ENCODE measurements at regions not wholly inside any gene's neighbourhood (a gene's known extent, or its start where the extent isn't known, plus 50 kb on each side); places are given as distances from the start of the nearest gene placed in this dataset.

- CTCF ChIA-PET: no interaction called here
- no TSS peak for BruUV-seq (replicated peaks)
Measured at GRCh38 chr12:113735131-113735530, 231.0 kb downstream of the RBM19 start.

GRCh38 chr12:113734503-113734902 lies 231.6 kb downstream of the RBM19 start:
- H3K27ac ChIP-seq (ENCODE audit: low read depth, low read length, poor library complexity, severe bottlenecking): no peak overlapping the region
- no TSS peak for BruUV-seq (replicated peaks)
- DNase-seq (ENCODE audit: low spot score): no peak
- CTCF ChIA-PET: no interaction called here
- TF ChIP-seq CTCF (conservative IDR thresholded peaks at IDR 0.05; ENCODE audit: low read depth, low read length) (no peak), EZH2 (IDR thresholded peaks at IDR 0.05; ENCODE audit: borderline replicate concordance, low read depth, low read length, poor library complexity, severe bottlenecking) (no peak)
- H3K36me3 ChIP-seq (ENCODE audit: insufficient read depth, low read length, poor library complexity, severe bottlenecking): no peaks in the 10 kb centered on the region
- POLR2A ChIA-PET (ENCODE audit: low non-redundant PET): no interaction called here
- no peak overlapping the region for H3K4me3 ChIP-seq (ENCODE audit: low read depth, low read length, poor library complexity, severe bottlenecking)
- no peaks in the 10 kb centered on the region for H3K4me1 ChIP-seq (ENCODE audit: insufficient read depth, low read length, poor library complexity, severe bottlenecking)
- peaks cover 13% of the 10 kb centered on the region for H3K27me3 ChIP-seq (replicated peaks; ENCODE audit: insufficient read depth, low read depth, low read length, poor library complexity)
- intact Hi-C loops (cut with micrococcal nuclease; ENCODE audit: unreplicated experiment): no loop called here
- H3K9me3 ChIP-seq (ENCODE audit: low read depth, low read length, poor library complexity, severe bottlenecking): no peaks in the 10 kb centered on the region

More at GRCh38 chr12:113735131-113735530, 231.0 kb downstream of the RBM19 start:
- TF ChIP-seq EZH2 (IDR thresholded peaks at IDR 0.05; ENCODE audit: borderline replicate concordance, low read depth, low read length, poor library complexity, severe bottlenecking) (no peak), CTCF (conservative IDR thresholded peaks at IDR 0.05; ENCODE audit: low read depth, low read length) (no peak)
- no peak overlapping the region for H3K27ac ChIP-seq (ENCODE audit: low read depth, low read length, poor library complexity, severe bottlenecking)
- peaks cover 11% of the 10 kb centered on the region for H3K27me3 ChIP-seq (replicated peaks; ENCODE audit: insufficient read depth, low read depth, low read length, poor library complexity)
- H3K4me1 ChIP-seq (ENCODE audit: insufficient read depth, low read length, poor library complexity, severe bottlenecking): no peaks in the 10 kb centered on the region
- H3K36me3 ChIP-seq (ENCODE audit: insufficient read depth, low read length, poor library complexity, severe bottlenecking): no peaks in the 10 kb centered on the region
- POLR2A ChIA-PET (ENCODE audit: low non-redundant PET): no interaction called here
- H3K9me3 ChIP-seq (ENCODE audit: low read depth, low read length, poor library complexity, severe bottlenecking): no peaks in the 10 kb centered on the region
- no peak for DNase-seq (ENCODE audit: low spot score)
- intact Hi-C loops (cut with micrococcal nuclease; ENCODE audit: unreplicated experiment): no loop called here
- H3K4me3 ChIP-seq (ENCODE audit: low read depth, low read length, poor library complexity, severe bottlenecking): no peak overlapping the region

GRCh38 chr12:113732916-113733315 lies 233.2 kb downstream of the RBM19 start:
- ChIA-PET POLR2A (ENCODE audit: low non-redundant PET) (no interaction called here), CTCF (no interaction called here)
- no peak for DNase-seq (ENCODE audit: low spot score)
- Histone ChIP-seq H3K27ac (ENCODE audit: low read depth, low read length, poor library complexity, severe bottlenecking) (no peak overlapping the region), H3K9me3 (ENCODE audit: low read depth, low read length, poor library complexity, severe bottlenecking) (no peaks in the 10 kb centered on the region), H3K36me3 (ENCODE audit: insufficient read depth, low read length, poor library complexity, severe bottlenecking) (no peaks in the 10 kb centered on the region), H3K27me3 (replicated peaks; ENCODE audit: insufficient read depth, low read depth, low read length, poor library complexity) (peaks cover 13% of the 10 kb centered on the region), H3K4me1 (ENCODE audit: insufficient read depth, low read length, poor library complexity, severe bottlenecking) (no peaks in the 10 kb centered on the region), H3K4me3 (ENCODE audit: low read depth, low read length, poor library complexity, severe bottlenecking) (no peak overlapping the region)
- intact Hi-C loops (cut with micrococcal nuclease; ENCODE audit: unreplicated experiment): no loop called here
- no TSS peak for BruUV-seq (replicated peaks)
- no peak for TF ChIP-seq EZH2 (IDR thresholded peaks at IDR 0.05; ENCODE audit: borderline replicate concordance, low read depth, low read length, poor library complexity, severe bottlenecking)

- peaks cover 38% of the 10 kb centered on the region for H3K27me3 ChIP-seq (replicated peaks; ENCODE audit: insufficient read depth, low read depth, low read length, poor library complexity)
- ChIA-PET POLR2A (ENCODE audit: low non-redundant PET) (no interaction called here), CTCF (no interaction called here)
- H3K4me1 ChIP-seq (ENCODE audit: insufficient read depth, low read length, poor library complexity, severe bottlenecking): no peaks in the 10 kb centered on the region
- H3K4me3 ChIP-seq (ENCODE audit: low read depth, low read length, poor library complexity, severe bottlenecking): no peak overlapping the region
- no peak overlapping the region for H3K27ac ChIP-seq (ENCODE audit: low read depth, low read length, poor library complexity, severe bottlenecking)
- no peaks in the 10 kb centered on the region for H3K9me3 ChIP-seq (ENCODE audit: low read depth, low read length, poor library complexity, severe bottlenecking)
- BruUV-seq (replicated peaks): no TSS peak
- TF ChIP-seq CTCF (conservative IDR thresholded peaks at IDR 0.05; ENCODE audit: low read depth, low read length) (no peak), EZH2 (IDR thresholded peaks at IDR 0.05; ENCODE audit: borderline replicate concordance, low read depth, low read length, poor library complexity, severe bottlenecking) (no peak)
- intact Hi-C loops (cut with micrococcal nuclease; ENCODE audit: unreplicated experiment): no loop called here
- H3K36me3 ChIP-seq (ENCODE audit: insufficient read depth, low read length, poor library complexity, severe bottlenecking): no peaks in the 10 kb centered on the region
- no peak for DNase-seq (ENCODE audit: low spot score)
Measured at GRCh38 chr12:113727651-113728061, 238.5 kb downstream of the RBM19 start.

Measured in A673 (cell line).